GM12875 (cell line): ENCODE measurements at regions not wholly inside any gene's neighbourhood (a gene's known extent, or its start where the extent isn't known, plus 50 kb on each side); places are given as distances from the start of the nearest gene placed in this dataset.

Experiments used
- H3K4me3 ChIP-seq: one replicate; pipeline ENCODE4 v1.5.1; 2011; ENCODE audit warnings: low read depth, low read length, control low read depth
- TF ChIP-seq, protein P1 (sequence below): IDR thresholded peaks from 2 replicates; pipeline ENCODE4 v1.5.1; 2011; ENCODE audit warnings: low read depth, mild to moderate bottlenecking, control low read depth, inconsistent platforms, low read length, moderate library complexity, borderline replicate concordance; ENCODE audit not compliant: insufficient read depth

DNA sequence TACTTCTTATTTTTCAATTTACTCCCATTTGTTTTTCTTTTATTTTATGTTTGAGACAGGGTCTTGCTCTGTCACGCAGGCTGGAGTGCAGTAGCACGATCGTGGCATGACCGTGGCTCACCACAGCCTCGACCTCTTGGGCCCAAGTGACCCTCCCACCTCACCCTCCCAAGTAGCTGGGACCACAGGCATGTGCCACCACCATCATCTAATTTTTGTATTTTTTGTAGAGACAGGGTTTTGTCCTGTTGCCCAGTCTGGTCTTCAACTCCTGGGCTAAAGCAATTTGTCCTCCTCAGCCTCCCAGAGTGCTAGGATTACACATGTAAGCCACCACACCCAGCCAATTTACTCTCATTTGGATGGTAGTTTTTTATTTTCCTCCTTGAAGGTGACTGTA is 679.3 kb upstream of the CCDC179 start:
- no peak overlapping the region for H3K4me3 ChIP-seq
- TF ChIP-seq, protein P1, sequence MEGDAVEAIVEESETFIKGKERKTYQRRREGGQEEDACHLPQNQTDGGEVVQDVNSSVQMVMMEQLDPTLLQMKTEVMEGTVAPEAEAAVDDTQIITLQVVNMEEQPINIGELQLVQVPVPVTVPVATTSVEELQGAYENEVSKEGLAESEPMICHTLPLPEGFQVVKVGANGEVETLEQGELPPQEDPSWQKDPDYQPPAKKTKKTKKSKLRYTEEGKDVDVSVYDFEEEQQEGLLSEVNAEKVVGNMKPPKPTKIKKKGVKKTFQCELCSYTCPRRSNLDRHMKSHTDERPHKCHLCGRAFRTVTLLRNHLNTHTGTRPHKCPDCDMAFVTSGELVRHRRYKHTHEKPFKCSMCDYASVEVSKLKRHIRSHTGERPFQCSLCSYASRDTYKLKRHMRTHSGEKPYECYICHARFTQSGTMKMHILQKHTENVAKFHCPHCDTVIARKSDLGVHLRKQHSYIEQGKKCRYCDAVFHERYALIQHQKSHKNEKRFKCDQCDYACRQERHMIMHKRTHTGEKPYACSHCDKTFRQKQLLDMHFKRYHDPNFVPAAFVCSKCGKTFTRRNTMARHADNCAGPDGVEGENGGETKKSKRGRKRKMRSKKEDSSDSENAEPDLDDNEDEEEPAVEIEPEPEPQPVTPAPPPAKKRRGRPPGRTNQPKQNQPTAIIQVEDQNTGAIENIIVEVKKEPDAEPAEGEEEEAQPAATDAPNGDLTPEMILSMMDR, result no peak

DNA sequence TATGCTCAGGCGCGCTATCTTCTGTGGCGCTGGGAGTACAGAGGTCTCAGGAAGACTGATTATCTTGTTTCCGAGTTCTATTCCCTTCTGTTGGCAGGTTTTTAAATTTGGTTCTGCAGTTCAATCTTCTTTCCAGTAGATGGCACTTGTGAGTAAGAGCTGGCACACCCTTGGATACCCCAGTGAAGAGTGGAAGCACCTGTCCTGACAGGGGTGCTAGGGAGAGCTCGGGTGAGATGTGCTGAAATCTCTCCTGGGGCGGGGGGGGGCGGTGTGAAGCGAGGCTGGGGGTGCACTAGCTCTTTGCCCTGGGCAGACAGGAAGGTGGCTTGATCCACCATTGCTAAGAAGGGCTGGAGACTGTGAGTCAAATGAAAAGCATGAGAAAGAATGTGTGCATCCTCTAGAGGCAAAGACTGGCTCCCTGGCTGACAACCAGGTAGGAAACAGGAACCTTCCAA is 679.9 kb upstream of the CCDC179 start:
- no peak overlapping the region for H3K4me3 ChIP-seq
- TF ChIP-seq, protein P1, result peak; percentile 73

DNA sequence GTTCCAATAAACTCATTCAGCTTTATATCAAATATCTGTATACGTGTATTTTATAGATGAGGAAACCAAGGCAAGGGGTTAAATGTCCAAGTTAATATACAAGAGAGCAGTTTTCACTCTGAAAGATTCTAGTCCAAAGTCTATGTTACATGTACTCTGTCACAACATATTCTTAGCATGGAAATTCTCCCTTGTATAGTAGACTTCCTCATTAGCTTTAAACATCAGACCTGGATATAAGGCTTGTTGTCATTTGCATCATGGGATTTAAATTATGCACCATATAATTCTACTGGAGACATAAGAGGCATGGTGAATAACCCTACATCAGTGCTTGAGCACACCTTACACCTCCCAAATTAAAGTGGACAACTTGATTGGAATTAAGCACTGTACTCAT is 681.9 kb upstream of the CCDC179 start:
- TF ChIP-seq, protein P1, result no peak
- no peak overlapping the region for H3K4me3 ChIP-seq

DNA sequence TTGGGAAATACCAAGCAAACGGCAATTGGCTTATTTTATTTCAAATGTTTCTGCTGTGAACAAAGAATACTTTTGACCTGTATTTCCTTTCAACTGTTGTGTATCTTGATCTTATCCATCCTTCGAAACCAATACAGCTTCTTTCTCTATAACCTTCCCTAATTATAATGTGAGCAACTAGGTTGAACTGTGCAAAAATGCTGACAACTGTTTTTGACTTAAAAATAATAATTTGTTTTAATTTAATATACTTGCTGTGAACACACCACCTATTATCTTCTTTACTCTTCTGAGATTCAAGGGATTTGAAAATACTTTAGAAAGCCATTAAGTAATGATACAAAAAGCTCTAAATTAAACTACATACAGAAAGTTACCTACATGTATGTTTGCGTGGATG is 682.5 kb upstream of the CCDC179 start:
- TF ChIP-seq, protein P1, result no peak
- H3K4me3 ChIP-seq, result no peak overlapping the region

DNA sequence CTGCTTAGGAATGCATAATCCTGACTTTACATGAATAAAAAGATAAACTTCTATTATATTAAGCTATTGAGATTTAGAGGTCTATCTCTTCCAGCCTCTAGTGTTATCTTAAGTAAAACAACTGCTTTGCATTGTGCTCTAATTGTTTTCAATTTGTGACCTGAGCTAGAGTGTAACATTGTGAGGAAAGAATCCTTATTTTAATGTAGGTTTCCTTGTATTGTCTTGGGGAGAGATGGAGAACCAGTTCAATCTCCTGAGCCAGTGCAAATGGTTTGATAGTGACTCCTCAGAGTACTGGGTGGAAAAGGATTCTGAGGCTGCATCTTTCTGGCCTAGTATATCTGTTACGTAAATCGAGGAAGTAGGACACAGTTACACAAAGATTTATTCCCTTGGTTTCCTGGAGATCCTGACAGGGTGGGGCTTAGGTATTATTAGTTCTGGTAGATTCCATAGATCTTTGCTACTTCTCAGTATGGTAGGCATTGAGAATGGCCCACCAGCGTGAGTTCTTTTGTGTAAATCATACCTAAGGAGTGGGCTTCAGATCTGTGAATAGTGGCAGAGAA is 683.5 kb upstream of the CCDC179 start:
- no peak overlapping the region for H3K4me3 ChIP-seq
- TF ChIP-seq, protein P1, result no peak

DNA sequence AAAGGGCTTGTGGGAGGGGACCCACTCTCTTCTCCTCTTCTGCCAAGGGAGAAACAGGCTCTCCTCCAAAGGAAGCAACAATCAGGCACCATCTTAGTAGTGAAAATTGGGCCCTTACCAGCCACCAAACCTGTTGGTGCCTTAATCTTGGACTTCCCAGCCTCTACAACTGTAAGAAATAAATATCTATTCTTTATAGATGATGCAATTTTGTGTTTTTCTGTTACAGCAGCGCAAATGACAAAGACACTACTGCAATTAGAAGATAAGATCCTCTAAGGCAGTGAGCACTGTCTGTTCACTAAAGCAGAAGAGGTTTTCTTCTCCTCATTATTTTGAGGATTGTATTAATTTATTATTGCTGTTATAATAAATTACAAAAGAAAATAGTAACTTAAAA is 691.4 kb upstream of the CCDC179 start:
- TF ChIP-seq, protein P1, result no peak
- no peak overlapping the region for H3K4me3 ChIP-seq

DNA sequence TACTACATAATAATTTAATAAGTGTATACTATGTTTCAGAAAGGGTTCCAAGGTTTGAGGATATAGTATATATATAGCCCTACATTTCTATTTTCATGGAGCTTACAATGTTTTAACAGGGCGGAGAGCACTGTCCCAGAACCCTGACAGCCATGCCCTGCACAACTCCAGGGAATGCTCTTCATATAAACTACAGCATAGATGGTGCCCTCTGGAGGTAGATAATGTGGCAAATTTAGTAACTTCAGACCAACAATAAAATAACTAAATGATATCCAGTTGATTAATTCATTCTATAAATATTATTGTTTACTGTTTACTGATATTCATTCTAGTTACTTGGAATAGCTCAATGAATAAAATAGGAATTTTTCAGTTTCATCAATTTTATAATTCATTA is 693.7 kb upstream of the CCDC179 start:
- TF ChIP-seq, protein P1, result no peak
- H3K4me3 ChIP-seq, result no peak overlapping the region
